Fibroblast of peridontal ligament (primary cell): ENCODE measurements at regions not wholly inside any gene's neighbourhood (a gene's known extent, or its start where the extent isn't known, plus 50 kb on each side); places are given as distances from the start of the nearest gene placed in this dataset.
"Not testable (repeated sequence)": the region's sequence is repeated elsewhere in the genome, so short reads cannot be mapped to it uniquely, and the experiment has no call there.

Experiments used
- DNase-seq: peaks from one replicate; pipeline ENCODE4 v3.0.0-alpha.2; 2010; ENCODE audit errors: extremely low read depth

DNA sequence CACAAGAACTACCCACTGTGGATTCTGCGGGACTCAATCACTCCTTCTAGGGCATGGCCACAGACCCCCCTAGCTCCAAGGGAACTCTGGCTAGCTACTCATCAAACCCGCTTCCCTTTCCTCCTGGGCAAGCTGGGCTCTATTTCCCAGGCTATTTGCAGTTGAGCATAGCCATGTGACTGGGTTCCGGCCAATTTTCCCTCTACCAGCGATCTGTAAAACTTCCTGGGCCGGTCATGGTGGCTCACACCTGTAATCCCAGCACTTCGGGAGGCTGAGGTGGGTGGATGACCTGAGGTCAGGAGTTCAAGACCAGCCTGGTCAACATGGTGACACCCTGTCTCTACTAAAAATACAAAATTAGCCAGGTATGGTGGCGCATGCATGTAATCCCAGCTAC, 214.9 kb upstream of the IRF2BP2 start:
- DNase-seq = not testable (repeated sequence)

DNA sequence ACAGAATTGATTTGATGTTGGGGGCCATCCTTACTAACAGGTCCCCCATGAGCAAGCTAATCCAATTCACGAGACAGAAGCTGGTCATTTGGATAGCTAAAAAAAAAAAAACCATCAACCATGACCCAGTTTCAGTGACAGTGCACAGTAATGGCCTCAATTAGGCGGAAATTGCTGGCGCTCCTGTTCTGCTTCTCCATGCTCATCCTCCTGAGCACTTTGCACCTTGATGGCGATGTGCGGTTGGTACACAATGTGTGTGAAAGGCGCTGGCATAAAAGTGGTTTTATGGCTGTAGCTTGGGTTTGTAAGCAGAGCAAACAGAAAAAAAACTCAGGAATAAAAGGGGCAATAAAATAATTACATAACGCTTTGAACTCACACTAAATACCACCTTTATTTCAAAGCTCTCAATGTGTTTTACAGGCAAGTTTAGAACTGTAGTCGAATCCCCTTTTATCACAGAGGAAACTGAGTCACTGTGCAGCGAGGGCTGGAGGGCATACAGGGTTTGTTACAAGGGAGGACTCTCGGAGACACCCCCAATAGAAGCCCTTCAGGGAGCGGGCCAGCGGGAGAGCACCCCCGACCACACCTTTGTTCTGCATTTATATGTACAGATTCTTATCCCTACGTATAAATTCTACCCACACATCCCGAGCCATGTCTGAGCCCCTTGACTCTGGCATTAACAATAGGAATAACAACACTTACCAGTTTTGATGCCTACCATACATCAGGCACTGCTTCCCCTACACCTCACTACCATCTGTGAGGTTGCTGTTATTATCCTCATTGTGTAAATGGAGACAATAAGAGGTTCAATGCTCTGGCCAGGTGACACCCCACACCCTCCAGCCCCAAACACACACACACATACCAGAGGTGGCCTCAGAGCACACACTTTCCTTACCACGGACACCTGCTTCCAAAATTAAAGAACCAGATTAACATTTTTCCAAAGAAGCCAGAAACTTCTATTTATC, 213.5 kb upstream of the IRF2BP2 start:
- DNase-seq = no peak

DNA sequence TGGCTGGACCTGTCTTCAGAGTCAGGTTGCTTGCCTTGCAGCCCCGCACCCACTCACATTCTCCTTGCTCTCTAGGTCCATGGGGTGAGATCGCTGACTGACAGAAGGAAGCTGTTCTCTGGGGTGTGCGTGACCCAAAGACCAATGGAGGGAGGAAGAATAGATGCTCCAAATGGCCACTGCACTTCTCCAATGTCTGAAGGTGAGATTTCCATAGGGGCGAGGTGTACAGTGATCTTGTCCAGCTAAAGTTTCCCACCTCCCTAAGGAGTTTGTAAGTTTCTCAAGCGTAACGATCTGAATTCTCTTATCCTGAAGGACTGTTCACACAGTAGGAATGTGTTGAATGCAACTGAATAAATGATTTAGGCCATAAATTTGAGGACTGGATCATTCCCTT, 211.9 kb upstream of the IRF2BP2 start:
- DNase-seq = no peak

- no peak for DNase-seq
These were observed 210.6 kb upstream of the IRF2BP2 start for GRCh38 chr1:234820597-234820996.

- DNase-seq = not testable (repeated sequence)
These were observed 209.9 kb upstream of the IRF2BP2 start for GRCh38 chr1:234819845-234820244.

GRCh38 chr1:234818040-234818387, 208.0 kb upstream of the IRF2BP2 start:
- peak; percentile 45 for DNase-seq

DNA sequence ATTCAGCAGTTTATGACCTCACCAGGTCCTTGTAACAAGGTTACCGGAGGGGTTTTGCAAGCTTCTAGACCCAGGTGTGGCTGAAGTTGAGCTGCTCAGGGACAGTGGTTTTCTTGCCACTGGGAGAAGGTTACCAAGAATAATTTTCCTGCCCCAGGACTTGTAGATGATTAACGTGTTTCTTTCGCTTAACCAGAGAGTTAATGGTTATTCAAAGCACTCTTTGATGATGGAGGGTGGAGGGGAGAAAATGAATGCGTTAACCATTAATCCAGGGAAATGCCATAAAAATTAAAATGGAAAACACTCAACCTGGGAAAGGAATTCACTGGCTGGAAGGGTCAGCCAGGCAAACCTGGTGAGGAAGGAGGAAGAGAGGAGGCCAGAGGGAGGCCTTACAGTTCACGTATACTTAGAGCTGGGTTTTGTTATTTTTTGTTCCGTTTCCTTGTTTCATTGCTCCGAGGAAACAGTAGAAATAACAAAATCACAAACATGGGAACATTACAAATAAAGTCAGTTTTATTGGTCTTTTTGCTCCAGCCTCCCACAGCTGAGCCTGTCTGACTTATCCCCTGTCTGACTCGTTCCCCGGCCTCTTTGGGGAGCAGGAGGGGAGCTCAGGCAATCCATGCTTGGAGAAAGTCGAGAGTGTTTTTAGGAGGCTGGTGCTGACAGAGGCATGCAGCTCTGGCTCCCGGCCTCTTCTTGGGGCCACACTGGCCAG, 207.5 kb upstream of the IRF2BP2 start:
- not testable (repeated sequence) for DNase-seq

DNA sequence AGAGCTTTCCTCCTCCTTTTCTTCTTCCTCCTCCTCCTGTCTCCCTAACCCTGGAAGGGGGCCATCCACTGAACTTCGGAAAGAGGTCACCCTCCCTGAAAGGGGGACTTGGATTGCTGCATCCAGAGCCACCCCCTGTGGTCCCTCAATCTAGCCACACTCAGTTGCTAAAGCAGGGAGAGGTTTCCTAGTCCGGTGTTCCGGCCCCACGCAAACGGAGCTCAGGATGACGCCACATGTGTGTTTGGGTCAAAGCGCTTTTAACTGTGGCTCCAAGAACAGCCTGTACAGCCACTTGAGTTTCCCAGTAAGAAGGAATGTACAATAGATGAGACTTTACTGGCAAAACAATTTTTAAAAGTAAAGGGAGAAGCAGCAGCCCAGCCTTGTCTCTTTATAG, 206.9 kb upstream of the IRF2BP2 start:
- not testable (repeated sequence) for DNase-seq

- not testable (repeated sequence) for DNase-seq
These were observed 206.3 kb upstream of the IRF2BP2 start for GRCh38 chr1:234816186-234816851.

DNA sequence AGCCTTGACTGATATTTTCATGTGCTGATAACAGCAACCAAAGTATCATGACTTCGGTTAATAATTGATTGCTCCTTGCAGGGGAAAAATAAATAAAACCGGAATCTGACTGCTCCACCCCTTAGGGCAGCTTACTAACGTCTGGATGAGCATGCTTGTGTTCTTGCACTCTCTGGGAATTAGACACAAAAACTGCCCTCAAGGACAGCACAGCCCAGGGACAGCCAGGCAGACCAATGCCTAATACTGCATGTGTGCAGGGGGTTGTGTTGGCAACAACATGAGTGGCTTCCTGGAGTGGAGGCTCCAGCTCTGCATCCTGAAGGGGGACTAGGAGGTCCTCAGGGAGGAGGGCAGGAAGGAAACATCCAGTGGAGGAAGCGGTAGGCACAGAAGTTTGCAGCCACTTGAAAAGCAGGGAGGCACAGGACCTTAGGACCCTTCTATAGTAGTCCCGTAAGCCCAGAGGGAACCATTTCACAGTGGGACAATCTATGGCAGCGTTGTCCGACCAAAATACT, 205.4 kb upstream of the IRF2BP2 start:
- not testable (repeated sequence) for DNase-seq

DNA sequence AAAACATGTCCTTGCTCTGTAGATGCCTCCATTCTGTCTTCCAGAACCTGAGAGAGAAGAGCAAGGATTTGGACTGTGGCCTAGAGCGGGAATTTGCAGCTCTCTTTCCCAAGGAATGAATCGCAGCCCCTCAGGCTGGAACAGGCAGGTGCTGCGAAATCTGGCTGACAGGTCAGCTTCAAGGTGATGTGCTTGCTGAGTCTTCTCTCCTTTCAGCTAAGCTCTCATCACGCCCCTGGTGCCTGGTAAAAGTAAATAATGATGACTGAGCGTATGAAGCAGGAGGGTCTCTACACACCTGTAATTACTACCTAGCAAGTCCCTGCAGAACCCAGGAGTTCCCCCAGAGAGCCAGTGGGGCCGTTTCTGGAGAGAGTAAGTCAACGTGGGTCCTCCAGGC, 204.3 kb upstream of the IRF2BP2 start:
- not testable (repeated sequence) for DNase-seq

DNA sequence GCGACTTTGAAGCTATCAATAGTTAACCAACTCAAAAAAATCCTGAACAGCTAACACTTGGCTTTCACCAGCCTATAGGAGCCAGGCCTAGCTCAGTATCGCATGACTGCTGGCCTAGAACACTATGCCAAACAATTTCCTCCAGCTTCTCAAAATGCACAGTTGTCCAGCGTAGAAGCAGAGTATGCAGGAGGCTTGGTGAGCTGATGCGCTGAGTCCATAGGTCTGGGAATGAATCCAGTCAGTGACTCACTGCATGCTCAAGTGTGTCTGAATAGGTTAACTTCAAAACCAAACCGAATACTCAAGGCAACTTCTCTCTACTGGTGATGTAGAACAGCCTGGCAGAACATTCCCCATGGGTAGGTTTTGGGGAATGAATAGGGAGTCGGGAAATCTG, 201.8 kb upstream of the IRF2BP2 start:
- peak; percentile 95 for DNase-seq

- not testable (repeated sequence) for DNase-seq
These were observed 200.7 kb upstream of the IRF2BP2 start for GRCh38 chr1:234810726-234811125.

GRCh38 chr1:234809854-234810245, 199.9 kb upstream of the IRF2BP2 start:
- DNase-seq = not testable (repeated sequence)

DNA sequence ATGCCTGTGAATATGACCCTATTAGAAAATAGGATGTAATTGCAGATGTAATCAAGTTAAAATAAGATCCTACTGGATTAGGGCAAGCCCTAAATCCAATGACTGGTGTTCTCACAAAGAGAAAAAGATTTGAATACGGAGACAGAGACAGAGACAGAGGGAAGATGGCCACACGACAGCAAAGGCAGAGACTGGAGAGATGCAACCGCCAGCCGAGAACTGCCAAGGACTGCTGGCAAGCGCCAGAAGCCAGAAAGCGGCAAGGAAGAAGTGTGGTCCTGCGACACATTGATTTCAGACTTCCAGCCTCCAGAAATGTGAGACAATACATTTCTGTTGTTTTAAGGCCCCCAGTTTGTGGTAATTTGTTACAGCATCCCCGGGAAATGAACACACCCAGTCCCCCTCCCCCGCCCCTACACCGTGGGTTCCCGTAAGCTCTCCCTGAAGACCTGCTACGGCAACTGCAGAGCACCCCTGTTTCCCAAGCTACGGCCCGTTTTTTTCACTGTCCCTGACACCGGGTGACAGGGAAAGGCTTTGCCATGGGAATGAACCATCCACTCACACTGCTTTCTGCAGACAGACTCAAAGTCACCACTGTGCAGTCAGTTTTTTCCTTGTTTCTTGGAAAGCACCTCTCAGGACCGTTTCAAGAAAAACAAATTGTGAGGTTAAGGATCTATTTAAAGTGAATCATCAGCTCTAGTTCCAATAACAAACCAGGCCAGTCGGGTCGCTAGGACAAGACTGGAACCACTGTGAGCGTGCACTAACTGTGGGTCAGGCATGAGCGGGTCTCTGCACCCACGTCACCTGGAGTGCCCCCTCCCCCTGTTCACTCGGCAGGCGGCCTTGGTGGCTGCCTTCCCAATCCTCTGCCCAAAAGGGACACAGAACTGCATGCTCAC, 199.2 kb upstream of the IRF2BP2 start:
- peak; percentile 49 for DNase-seq

GRCh38 chr1:234808459-234808858, 198.5 kb upstream of the IRF2BP2 start:
- not testable (repeated sequence) for DNase-seq

- not testable (repeated sequence) for DNase-seq
These were observed 197.7 kb upstream of the IRF2BP2 start for GRCh38 chr1:234807705-234808104.

- not testable (repeated sequence) for DNase-seq
These were observed 192.6 kb upstream of the IRF2BP2 start for GRCh38 chr1:234802586-234802985.

- DNase-seq = not testable (repeated sequence)
These were observed 191.7 kb upstream of the IRF2BP2 start for GRCh38 chr1:234801636-234802035.

DNA sequence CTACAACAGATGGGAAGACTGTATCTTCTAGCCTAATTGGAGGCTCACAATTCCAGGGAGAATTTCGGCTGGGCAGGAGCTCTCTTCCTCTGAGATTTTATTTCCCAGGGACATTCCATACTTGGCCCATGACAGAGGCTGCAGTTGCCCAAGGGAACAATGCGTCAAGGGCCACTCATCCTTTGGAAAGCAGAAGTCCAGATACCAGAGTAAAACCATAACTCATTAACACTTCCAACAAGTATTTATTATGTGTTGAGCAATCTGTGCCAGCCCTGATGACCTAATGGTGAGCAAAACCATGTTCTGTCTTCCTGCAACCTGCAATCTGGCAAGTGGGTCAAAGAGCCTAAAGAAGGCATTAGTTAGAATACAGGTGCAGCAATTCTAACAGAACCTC, 191.2 kb upstream of the IRF2BP2 start:
- not testable (repeated sequence) for DNase-seq

- not testable (repeated sequence) for DNase-seq
These were observed 190.6 kb upstream of the IRF2BP2 start for GRCh38 chr1:234800563-234800962.
